Peyer's patch (tissue), 4 donors: ENCODE measurements at regions not wholly inside any gene's neighbourhood (a gene's known extent, or its start where the extent isn't known, plus 50 kb on each side); places are given as distances from the start of the nearest gene placed in this dataset.

ENCODE experiments used
- POLR2A ChIP-seq, 2 donors: fragments of 450-650 bp; IDR thresholded peaks; one replicate each; pipeline ENCODE4 v1.5.1; 2017; ENCODE audit warnings: antibody characterized with exemption in 2 of 2, mild to moderate bottlenecking in 2 of 2, moderate library complexity in 2 of 2
- TF ChIP-seq, protein P1 (sequence below), 6 experiments: fragments of 450-650 bp in 4 of 6; fragments of 200-600 bp in 2 of 6; sonication (generic) in 1 of 6; IDR thresholded peaks; one replicate each; pipeline ENCODE4 v1.5.1; 2017 to 2019; ENCODE audit warnings: antibody characterized with exemption in 6 of 6, mild to moderate bottlenecking in 3 of 6, moderate library complexity in 1 of 6

GRCh38 chr12:46507766-46508165, 135.2 kb upstream of the SLC38A2 start:
- TF ChIP-seq, protein P1, sequence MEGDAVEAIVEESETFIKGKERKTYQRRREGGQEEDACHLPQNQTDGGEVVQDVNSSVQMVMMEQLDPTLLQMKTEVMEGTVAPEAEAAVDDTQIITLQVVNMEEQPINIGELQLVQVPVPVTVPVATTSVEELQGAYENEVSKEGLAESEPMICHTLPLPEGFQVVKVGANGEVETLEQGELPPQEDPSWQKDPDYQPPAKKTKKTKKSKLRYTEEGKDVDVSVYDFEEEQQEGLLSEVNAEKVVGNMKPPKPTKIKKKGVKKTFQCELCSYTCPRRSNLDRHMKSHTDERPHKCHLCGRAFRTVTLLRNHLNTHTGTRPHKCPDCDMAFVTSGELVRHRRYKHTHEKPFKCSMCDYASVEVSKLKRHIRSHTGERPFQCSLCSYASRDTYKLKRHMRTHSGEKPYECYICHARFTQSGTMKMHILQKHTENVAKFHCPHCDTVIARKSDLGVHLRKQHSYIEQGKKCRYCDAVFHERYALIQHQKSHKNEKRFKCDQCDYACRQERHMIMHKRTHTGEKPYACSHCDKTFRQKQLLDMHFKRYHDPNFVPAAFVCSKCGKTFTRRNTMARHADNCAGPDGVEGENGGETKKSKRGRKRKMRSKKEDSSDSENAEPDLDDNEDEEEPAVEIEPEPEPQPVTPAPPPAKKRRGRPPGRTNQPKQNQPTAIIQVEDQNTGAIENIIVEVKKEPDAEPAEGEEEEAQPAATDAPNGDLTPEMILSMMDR (IDR thresholded peaks at IDR 0.05) = no peak
- TF ChIP-seq POLR2A (IDR thresholded peaks at IDR 0.05) = no peak
